Duodenal mucosa (tissue), 2 donors: ENCODE measurements at regions not wholly inside any gene's neighbourhood (a gene's known extent, or its start where the extent isn't known, plus 50 kb on each side); places are given as distances from the start of the nearest gene placed in this dataset.
"Not testable (repeated sequence)": the region's sequence is repeated elsewhere in the genome, so short reads cannot be mapped to it uniquely, and the experiment has no call there.

Source experiments
- H3K27ac ChIP-seq: one replicate; pipeline ENCODE4 v1.7.0; 2013; ENCODE audit warnings: low read depth, low read length
- H3K27me3 ChIP-seq, 2 donors: one replicate each; pipeline ENCODE4 v1.7.0; 2013; ENCODE audit warnings: low read length in 2 of 2, control low read depth in 1 of 2; ENCODE audit not compliant: insufficient read depth in 2 of 2, control insufficient read depth in 1 of 2
- H3K36me3 ChIP-seq, 2 donors: one replicate each; pipeline ENCODE4 v1.7.0; 2013; ENCODE audit warnings: low read length in 2 of 2, control low read depth in 1 of 2; ENCODE audit not compliant: insufficient read depth in 2 of 2, control insufficient read depth in 1 of 2
- H3K4me1 ChIP-seq, 2 donors: one replicate each; pipeline ENCODE4 v1.7.0; 2013; ENCODE audit warnings: low read length in 2 of 2, control low read depth in 1 of 2; ENCODE audit not compliant: insufficient read depth in 2 of 2, control insufficient read depth in 1 of 2
- H3K4me3 ChIP-seq, 2 donors: one replicate each; pipeline ENCODE4 v1.7.0; 2013; ENCODE audit warnings: low read length in 2 of 2, low read depth in 1 of 2
- H3K9ac ChIP-seq, 2 donors: one replicate each; pipeline ENCODE4 v1.7.0; 2013; ENCODE audit warnings: low read length in 2 of 2, low read depth in 1 of 2
- H3K9me3 ChIP-seq, 2 donors: one replicate each; pipeline ENCODE4 v1.7.0; 2013; ENCODE audit warnings: low read length in 2 of 2, control low read depth in 1 of 2; ENCODE audit not compliant: control insufficient read depth in 1 of 2

DNA sequence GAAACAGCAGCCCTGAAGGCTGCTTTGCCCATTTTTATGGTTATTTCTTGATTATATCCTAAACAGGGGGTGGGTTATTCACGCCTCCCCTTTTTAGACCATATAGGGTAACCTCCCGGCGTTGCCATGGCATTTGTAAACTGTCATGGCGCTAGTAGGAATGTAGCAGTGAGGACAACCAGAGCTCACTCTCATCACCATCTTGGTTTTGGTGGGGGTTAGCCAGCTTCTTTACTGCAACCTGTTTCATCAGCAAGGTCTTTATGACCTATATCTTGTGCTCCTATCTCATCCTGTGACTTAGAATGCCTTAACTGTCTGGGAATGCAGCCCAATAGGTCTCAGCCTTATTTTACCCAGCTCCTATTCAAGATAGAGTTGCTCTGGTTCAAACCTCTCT, 136.2 kb downstream of the DIRAS2 start:
- not testable (repeated sequence) for H3K4me1 ChIP-seq, H3K36me3 ChIP-seq, H3K9me3 ChIP-seq, H3K4me3 ChIP-seq, H3K27ac ChIP-seq, H3K27me3 ChIP-seq, H3K9ac ChIP-seq

DNA sequence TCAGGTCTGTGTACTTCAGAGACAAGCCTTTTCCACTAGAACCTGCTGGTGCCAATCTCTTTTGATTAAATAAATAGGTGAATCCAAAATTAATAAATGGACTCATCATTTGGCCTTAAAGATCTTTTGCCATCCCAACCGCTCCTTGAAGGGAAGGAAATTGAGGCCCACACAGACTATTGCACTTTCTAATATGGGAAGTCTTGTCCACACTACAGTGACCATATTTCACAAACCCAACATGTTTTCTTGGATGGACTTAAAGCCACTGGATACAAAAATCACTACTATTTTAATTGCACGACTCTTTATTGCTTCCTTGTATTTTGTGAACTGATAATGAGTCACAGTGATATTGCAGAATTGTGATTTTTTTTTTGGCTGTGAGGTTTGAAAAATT, 135.0 kb downstream of the DIRAS2 start:
- no peaks in the 10 kb centered on the region for H3K27me3 ChIP-seq
- H3K36me3 ChIP-seq: no peaks in the 10 kb centered on the region
- no peak overlapping the region for H3K9ac ChIP-seq
- no peak overlapping the region for H3K4me3 ChIP-seq
- no peaks in the 10 kb centered on the region for H3K9me3 ChIP-seq
- H3K4me1 ChIP-seq: no peaks in the 10 kb centered on the region
- no peak overlapping the region for H3K27ac ChIP-seq

DNA sequence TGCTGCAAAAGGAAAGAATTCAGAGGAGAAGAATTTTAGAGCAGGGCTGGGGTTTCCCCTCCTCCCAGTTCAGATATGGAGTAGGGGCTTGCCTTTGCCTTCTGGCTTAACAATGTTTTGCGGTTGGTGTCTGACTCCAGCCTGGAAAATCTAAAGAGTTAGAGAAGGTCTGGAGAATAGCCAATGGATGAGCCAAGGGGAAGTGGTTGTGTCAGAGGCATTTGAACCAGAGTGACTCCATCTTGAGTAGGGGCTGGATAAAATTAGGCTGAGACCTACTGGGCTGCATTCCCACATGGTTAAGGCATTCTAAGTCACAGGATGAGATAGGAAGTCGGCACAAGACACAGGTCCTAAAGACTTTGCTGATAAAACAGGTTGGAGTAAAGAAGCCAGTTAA, 133.7 kb downstream of the DIRAS2 start:
- Histone ChIP-seq H3K27ac (no peak overlapping the region), H3K4me1 (no peaks in the 10 kb centered on the region), H3K9ac (no peak overlapping the region), H3K4me3 (no peak overlapping the region), H3K27me3 (no peaks in the 10 kb centered on the region), H3K9me3 (no peaks in the 10 kb centered on the region), H3K36me3 (no peaks in the 10 kb centered on the region)

DNA sequence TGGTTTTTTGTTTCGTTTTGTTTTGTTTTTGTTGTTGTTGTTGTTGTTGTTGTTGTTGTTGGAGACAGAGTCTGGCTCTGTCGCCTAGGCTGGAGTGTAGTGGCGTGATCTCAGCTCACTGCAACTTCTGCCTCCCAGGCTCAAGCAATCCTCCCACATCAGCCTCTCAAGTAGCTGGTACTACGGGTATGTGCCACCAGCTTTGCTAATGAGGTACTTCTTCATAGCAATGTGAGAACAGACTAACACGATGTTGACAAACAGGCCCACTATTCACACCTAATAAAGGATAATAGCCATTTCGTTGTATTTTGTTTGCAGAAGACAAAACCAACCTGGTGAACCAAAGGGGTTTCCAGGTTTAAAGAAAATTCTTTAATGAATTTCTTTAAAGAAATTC, 130.9 kb downstream of the DIRAS2 start:
- H3K27ac ChIP-seq: no peak overlapping the region
- H3K4me1 ChIP-seq: no peaks in the 10 kb centered on the region
- H3K27me3 ChIP-seq: no peaks in the 10 kb centered on the region
- no peaks in the 10 kb centered on the region for H3K9me3 ChIP-seq
- H3K9ac ChIP-seq: no peak overlapping the region
- H3K36me3 ChIP-seq: no peaks in the 10 kb centered on the region
- H3K4me3 ChIP-seq: no peak overlapping the region

DNA sequence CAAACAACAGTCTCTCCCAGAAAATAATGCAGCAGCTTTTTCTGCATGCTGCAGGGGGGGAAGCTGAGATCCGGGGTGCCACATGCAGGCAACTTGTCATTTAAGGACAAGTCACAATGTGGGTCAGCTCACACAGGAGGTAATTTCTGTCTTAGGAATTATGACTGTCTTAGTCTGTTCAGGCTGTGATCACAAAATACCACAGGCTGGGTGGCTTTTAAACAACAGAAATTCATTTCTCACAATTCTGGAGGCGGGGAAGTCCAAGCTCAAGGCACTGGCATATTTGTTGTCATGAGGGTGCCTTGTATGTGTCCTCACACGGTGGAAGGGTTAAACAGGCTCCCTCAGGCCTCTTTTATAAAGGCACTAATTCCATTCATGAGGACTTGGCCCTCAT, 127.7 kb downstream of the DIRAS2 start:
- Histone ChIP-seq H3K27ac (no peak overlapping the region), H3K4me3 (no peak overlapping the region), H3K9me3 (no peaks in the 10 kb centered on the region), H3K4me1 (no peaks in the 10 kb centered on the region), H3K9ac (no peak overlapping the region), H3K27me3 (no peaks in the 10 kb centered on the region), H3K36me3 (no peaks in the 10 kb centered on the region)

DNA sequence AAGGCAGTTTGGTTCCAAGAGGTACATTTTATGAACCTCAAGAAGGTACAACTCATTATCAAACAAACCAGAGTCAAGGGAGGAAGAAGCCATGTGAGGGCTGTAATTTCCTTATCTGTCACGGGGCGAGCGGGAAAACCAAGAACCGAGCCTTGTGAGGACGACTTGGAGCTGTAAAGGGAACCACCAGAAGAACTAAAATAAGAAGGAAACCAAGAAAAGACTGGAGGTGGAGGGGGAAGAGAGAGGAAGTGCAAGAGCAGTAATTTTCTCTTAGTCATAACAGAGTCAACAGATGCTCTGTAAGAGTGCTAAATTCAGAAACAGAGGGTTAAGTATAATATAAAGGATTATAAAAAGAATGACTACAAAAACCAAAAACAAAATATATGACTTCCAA, 127.1 kb downstream of the DIRAS2 start:
- H3K36me3 ChIP-seq: no peaks in the 10 kb centered on the region
- no peaks in the 10 kb centered on the region for H3K4me1 ChIP-seq
- no peaks in the 10 kb centered on the region for H3K27me3 ChIP-seq
- H3K9ac ChIP-seq: no peak overlapping the region
- no peak overlapping the region for H3K4me3 ChIP-seq
- no peaks in the 10 kb centered on the region for H3K9me3 ChIP-seq
- no peak overlapping the region for H3K27ac ChIP-seq

DNA sequence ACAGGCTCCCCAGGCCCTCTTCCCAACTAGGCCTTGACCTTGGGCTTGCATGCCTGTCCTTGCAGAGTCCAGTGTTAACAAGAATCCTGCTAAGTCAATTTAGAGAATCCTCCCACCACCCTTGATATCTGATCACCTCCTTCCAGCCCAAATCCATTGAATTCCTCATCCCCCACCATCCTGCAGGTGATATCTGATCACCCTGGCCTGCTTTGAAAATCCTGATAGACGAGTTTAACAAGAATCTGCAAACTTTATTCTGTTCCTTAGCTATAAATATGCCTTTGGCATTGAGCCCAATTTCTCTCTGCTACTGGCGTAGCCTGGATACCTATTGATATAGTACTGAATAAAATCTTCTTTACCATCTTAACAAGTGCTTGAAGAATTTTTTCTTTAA, 125.5 kb downstream of the DIRAS2 start:
- no peaks in the 10 kb centered on the region for H3K9me3 ChIP-seq
- H3K4me1 ChIP-seq: no peaks in the 10 kb centered on the region
- no peak overlapping the region for H3K4me3 ChIP-seq
- H3K27ac ChIP-seq: no peak overlapping the region
- H3K9ac ChIP-seq: no peak overlapping the region
- H3K27me3 ChIP-seq: no peaks in the 10 kb centered on the region
- H3K36me3 ChIP-seq: no peaks in the 10 kb centered on the region

DNA sequence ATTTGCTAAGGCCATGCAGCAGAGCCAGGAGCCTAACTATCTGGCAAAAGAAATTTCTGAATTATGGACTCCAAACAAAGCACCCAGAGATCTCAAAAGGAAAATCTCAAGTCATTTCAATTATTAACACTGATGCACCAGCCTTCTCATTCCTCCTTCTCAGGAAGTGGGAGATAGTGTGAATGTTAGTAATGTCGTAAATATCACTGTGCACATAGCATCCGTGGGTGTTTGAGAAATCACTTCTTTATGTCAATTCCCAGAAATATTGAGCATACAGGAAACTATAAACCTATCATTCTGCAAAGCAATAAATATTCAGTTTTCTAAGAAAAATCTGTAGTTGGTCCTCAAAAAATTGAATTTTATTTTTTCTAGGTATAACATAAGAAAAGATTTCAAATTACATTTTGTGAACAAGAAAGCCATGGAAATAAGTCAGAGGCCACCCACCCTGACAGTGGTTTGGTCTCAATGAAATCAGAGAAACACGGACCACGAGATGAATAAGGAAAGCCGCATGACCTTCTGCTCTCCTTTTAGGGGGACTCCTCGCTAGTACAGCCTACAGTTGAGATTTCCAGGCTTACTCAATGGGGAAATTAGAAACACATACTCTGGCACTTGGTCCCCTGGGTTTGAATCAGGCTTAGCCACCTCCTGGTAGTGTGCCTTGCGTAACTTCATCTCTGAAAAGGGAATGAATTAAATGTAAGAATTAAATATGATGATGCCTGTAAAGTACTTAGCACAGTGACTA, 120.6 kb downstream of the DIRAS2 start:
- no peak overlapping the region for H3K4me3 ChIP-seq
- H3K27ac ChIP-seq: no peak overlapping the region
- no peaks in the 10 kb centered on the region for H3K4me1 ChIP-seq
- H3K9me3 ChIP-seq: no peaks in the 10 kb centered on the region
- no peaks in the 10 kb centered on the region for H3K36me3 ChIP-seq
- no peaks in the 10 kb centered on the region for H3K27me3 ChIP-seq
- H3K9ac ChIP-seq: no peak overlapping the region

DNA sequence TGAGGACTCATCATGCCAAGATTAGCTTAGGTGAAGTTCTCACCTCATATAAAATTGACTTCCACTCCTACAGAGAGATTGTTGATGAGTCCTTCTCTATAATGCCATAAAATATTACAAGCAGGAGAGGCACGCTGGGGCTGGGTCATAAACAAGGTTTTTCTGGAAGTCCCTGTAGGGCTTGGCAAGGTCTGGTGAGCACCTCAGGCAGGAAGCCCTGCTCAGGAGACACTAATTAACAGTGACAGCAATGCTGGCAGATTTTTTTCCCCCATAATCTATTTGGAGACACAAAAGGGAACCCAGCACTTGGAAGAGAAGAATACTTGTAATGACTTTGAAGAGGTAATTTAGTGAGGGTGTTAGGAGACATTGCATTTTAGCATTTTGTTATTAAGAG, 118.7 kb downstream of the DIRAS2 start:
- Histone ChIP-seq H3K27me3 (no peaks in the 10 kb centered on the region), H3K27ac (no peak overlapping the region), H3K4me1 (no peaks in the 10 kb centered on the region), H3K36me3 (no peaks in the 10 kb centered on the region), H3K9ac (no peak overlapping the region), H3K4me3 (no peak overlapping the region), H3K9me3 (no peaks in the 10 kb centered on the region)

DNA sequence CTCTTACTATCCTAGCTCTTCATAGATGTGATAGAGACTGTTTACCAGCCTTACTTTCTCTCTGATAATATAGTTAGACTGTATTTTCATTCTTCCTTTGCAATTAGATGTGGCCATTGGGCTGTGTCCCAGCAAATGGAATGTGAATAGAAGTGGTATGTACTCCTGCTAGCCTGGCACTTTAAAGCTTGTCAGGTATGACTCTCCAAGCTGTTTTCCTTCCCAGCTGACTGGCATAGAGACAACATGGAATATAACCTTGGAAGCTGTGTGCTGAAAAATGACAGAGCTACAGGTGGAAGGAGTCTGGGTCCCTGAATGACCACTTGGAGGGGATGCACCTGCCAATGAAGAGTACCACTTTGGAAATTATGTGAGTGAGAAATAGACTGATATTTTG, 116.2 kb downstream of the DIRAS2 start:
- Histone ChIP-seq H3K27ac (no peak overlapping the region), H3K9ac (no peak overlapping the region), H3K27me3 (no peaks in the 10 kb centered on the region), H3K4me3 (no peak overlapping the region), H3K4me1 (no peaks in the 10 kb centered on the region), H3K9me3 (no peaks in the 10 kb centered on the region), H3K36me3 (no peaks in the 10 kb centered on the region)

DNA sequence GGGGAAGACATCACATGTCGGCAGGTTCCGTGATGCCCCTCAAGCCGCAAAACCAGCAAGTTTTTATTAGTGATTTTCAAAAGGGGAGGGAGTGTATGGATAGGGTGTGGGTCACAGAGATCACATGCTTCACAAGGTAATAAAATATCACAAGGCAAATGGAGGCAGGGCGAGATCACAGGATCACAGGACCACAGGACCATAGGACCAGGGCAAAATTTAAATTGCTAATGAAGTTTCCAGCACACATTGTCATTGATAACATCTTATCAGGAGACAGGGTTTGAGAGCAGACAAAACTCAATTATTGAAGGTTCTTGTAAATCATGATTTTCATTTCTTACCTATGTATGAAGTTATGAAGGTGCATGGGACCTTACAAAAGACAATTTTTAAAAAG, 106.5 kb downstream of the DIRAS2 start:
- H3K9me3 ChIP-seq, H3K27me3 ChIP-seq, H3K9ac ChIP-seq, H3K4me3 ChIP-seq, H3K36me3 ChIP-seq, H3K27ac ChIP-seq, H3K4me1 ChIP-seq: not testable (repeated sequence)
